ENCODE measurements at regions not wholly inside any gene's neighbourhood (a gene's known extent, or its start where the extent isn't known, plus 50 kb on each side); places are given as distances from the start of the nearest gene placed in this dataset.

DNA sequence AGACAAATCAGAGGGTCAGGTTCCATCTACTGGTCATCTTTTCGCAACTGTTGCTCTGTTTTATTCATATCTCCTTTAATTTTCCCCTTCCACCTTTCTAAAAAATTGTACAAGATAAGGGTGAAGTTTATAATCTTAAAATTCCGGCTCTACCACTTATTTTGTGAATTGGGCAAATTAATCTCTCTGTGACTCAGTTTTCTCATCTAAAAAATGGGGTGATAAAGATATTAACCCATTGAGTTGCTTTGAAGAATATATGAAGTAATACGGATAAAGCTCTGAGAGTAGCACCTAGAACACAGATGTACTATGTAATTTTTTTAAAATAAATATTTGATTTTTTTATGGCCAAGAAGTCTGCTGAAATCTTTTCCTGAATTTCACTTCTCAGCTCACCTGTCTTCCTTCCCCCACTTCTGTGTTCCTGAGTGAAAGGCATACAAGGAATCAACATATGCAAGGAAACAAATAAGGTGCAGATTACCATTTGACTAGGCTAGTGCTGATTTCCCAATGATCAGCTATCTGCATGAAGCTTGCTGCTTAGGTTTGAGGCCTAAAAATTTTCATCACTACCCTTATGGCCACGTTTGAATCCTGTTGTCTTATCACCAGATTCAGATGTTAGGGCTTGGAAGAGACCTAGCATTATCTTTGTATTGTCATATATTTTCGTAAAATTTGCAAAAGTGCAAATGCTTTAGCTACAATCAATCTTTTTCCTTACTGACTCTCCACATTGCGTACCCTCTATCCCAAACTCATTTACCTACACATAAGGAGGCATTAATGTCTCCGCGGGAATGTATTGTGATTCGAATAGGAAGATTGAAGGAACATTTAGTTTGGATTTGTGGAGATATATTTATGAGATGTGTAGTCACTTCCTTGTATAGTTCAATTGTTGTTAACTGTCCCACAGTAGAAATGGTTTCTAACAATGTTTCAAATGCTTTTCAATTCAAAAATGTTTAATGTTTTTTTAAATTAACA, 718.3 kb upstream of the PTBP2 start (continued):
- no peak for TF ChIP-seq CREB1 (IDR thresholded peaks at IDR 0.05)
- no peak for TF ChIP-seq BACH1 (IDR thresholded peaks at IDR 0.05; ENCODE audit: low read length)
- TF ChIP-seq TAF7 (optimal IDR thresholded peaks at IDR 0.05; ENCODE audit: borderline replicate concordance, low read depth, low read length) = no peak
- no peak for TF ChIP-seq POLR2AphosphoS5 (IDR thresholded peaks at IDR 0.05; ENCODE audit: low read depth, low read length)
- TF ChIP-seq FOSL1 (IDR thresholded peaks at IDR 0.05; ENCODE audit: insufficient read depth, low read depth, low read length) = no peak
- no peak for TF ChIP-seq YY1 (IDR thresholded peaks at IDR 0.05; ENCODE audit: low read depth, low read length)
- TF ChIP-seq KDM4A (IDR thresholded peaks at IDR 0.05; ENCODE audit: low read depth, low read length, severe bottlenecking) = no peak
- TF ChIP-seq RXRA (IDR thresholded peaks at IDR 0.05; ENCODE audit: insufficient read depth, low read depth, low read length) = no peak
- TF ChIP-seq TAF1 (IDR thresholded peaks at IDR 0.05; ENCODE audit: low read depth, low read length) = no peak
- TF ChIP-seq POLR2A (IDR thresholded peaks at IDR 0.05; ENCODE audit: control extremely low read depth in 1 of 2, low read depth in 2 of 2, low read length in 2 of 2) = no peak
- peak; percentile 91 for TF ChIP-seq NANOG (IDR thresholded peaks at IDR 0.05; ENCODE audit: insufficient read depth, low read depth, low read length, poor library complexity, severe bottlenecking)
- peak; percentile 82; the same call in 1 of the 2 replicates for TF ChIP-seq CEBPB (IDR thresholded peaks at IDR 0.05; ENCODE audit: low read depth, low read length)
- TF ChIP-seq BRCA1 (IDR thresholded peaks at IDR 0.05; ENCODE audit: low read depth, low read length) = no peak
- TF ChIP-seq EZH2 (IDR thresholded peaks at IDR 0.05; ENCODE audit: low read depth, low read length, severe bottlenecking) = no peak
- TF ChIP-seq, protein P1, sequence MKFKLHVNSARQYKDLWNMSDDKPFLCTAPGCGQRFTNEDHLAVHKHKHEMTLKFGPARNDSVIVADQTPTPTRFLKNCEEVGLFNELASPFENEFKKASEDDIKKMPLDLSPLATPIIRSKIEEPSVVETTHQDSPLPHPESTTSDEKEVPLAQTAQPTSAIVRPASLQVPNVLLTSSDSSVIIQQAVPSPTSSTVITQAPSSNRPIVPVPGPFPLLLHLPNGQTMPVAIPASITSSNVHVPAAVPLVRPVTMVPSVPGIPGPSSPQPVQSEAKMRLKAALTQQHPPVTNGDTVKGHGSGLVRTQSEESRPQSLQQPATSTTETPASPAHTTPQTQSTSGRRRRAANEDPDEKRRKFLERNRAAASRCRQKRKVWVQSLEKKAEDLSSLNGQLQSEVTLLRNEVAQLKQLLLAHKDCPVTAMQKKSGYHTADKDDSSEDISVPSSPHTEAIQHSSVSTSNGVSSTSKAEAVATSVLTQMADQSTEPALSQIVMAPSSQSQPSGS (IDR thresholded peaks at IDR 0.05; ENCODE audit: low read length) = no peak; the same call in 1 of the 2 replicates
- peak; percentile 98 for TF ChIP-seq KDM1A (IDR thresholded peaks at IDR 0.05; ENCODE audit: borderline replicate concordance, low read length)
- TF ChIP-seq, protein P2, sequence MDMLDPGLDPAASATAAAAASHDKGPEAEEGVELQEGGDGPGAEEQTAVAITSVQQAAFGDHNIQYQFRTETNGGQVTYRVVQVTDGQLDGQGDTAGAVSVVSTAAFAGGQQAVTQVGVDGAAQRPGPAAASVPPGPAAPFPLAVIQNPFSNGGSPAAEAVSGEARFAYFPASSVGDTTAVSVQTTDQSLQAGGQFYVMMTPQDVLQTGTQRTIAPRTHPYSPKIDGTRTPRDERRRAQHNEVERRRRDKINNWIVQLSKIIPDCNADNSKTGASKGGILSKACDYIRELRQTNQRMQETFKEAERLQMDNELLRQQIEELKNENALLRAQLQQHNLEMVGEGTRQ (IDR thresholded peaks at IDR 0.05; ENCODE audit: low read length) = no peak
- no peak for TF ChIP-seq KDM5A (IDR thresholded peaks at IDR 0.05; ENCODE audit: low read length)

All from H1 (cell line).